Retina (tissue), 1 donor: ENCODE measurements at regions not wholly inside any gene's neighbourhood (a gene's known extent, or its start where the extent isn't known, plus 50 kb on each side); places are given as distances from the start of the nearest gene placed in this dataset.
"Not testable (repeated sequence)": the region's sequence is repeated elsewhere in the genome, so short reads cannot be mapped to it uniquely, and the experiment has no call there.

Source experiments
- DNase-seq: peaks from one replicate; pipeline ENCODE4 v3.0.0-alpha.2; 2016

DNA sequence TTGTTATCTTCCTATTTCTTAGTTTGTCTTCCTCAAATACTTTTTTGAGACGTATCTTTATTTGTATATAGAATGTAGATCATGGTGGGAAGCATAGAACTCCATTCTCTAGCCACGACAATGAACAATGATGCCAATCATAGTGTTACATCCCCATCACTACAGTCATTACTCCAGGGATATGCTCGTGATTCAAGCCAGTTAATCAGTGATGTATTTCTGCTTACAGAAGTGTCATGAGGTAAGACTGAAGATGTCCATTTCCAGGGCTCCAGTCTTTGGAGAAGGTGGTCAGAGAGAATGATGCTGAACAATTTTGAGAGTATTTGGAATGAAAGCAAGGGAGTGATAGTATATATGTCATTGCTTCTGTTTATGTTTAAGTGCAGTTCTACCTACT, 777.2 kb upstream of the TMEFF2 start:
- DNase-seq, result no peak

DNA sequence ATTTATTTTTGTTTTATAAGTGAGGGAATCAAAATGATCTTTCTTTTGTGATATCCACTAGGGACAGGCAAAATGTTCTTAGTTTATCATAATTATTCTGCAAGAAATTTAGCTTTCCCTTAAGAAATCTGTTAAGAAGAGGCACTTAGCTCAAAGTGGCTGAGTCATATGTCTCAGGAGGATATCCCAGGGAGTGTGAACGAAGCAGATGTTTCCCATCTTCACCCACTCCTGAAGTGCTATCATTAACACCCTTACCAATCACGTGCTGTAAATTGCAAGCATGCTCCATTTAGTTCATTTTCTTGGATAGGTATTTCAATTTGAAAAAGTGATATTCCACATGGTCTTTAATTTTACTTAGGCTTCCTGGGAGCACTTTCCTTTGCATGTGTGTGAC, 774.3 kb upstream of the TMEFF2 start:
- no peak for DNase-seq

DNA sequence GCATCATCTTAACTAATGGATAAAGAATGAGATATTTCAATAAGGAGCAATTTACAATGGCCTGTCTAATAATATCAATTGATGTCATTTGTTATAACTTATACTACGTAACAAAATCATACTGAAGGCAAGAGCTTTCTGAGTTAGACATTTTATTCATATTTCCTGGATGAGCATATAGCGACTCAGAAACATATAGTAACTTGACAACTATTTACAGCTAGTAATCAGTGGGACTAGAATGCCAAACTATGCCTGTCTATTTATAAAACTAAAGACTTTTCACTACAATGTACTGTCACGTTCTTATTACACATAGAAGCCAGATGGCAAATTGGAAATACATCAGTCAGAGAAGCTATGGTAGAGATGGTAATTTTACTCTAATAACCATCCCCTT, 766.2 kb upstream of the TMEFF2 start:
- DNase-seq, result no peak

DNA sequence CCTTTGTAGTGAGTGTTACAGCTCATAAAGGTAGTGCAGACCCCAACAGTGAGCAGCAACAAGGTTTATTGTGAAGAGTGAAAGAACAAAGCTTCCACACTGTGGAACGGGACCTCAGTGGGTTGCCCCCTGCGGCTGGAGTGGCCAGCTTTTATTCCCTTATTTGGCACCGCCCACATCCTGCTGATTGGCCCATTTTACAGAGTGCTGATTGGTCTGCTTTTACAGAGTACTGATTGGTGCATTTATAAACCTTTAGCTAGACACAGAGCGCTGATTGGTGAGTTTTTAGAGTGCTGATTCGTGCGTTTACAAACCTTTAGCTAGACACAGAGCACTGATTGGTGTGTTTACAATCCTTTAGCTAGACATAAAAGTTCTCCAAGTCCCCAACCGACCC, 763.9 kb upstream of the TMEFF2 start:
- not testable (repeated sequence) for DNase-seq

DNA sequence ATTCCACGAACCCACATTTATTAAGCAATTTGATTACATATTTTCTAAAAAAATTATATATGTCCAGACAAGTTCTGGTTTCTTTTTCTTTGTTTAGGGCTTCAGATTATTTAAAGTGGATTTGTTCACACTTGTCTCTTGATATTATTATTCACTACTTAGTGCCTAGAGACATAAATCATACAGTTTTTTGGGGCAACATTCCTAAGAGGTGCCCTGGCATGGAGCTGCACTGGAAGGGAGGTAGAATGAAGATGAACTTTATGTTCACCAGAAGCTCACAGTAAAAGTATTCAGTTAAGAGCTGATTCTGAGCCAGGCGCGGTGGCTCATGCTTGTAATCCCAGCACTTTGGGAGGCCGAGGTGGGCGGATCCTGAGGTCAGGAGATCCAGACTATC, 762.7 kb upstream of the TMEFF2 start:
- no peak for DNase-seq

DNA sequence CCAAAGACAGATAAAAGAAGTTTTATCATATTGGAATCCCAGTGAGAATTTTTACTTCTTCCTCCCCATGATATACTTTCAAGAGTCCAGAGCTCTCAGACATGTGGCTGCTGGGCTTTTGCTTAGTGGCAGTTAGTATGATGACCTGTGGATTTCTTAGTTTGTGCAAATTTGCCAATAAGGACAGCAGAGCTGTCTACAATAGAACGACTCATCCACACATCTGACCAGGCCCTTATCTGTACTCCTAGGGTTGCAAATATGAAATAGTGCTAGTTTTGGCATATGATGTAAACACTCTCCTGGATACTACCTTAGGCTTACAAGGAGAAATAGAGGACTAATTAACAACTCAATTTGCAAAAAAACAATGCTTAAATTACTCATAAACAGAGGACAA, 758.4 kb upstream of the TMEFF2 start:
- no peak for DNase-seq

DNA sequence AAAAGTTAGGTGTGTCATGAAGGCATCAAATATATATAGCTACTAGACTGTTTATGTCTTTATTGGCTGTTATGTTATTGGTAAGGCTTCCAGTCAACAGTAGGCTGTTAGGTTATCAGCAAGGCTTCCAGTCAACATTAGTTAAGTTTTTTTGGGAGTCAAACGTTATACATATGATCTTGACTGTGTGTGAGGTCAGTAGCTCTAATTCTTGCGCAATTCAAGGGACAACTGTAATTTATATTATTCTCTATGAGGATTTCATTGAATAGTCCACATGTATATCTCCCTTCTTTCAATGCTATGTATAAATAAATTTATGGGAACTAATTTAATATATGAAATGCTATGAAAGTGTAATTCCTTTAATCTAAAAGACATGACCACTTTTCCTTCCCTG, 757.5 kb upstream of the TMEFF2 start:
- no peak for DNase-seq

DNA sequence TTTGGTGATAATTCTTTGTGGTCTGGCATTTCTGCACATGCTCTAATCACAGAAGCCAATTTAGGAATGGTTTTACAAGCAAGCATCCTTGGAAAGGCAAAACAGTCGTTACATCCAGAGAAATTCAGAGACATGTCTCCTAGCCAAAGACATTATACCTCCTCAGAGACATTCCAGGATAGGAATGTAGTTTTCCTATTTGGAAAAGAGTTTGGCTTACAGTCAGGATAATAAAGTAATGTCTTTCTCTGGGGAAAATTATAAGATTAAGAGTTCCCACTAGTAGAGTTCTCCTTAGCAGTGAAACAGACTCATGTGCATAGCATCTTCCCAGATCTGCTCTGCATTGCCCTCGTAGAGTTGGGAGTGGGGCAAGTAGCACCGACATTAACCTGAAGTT, 753.6 kb upstream of the TMEFF2 start:
- no peak for DNase-seq

DNA sequence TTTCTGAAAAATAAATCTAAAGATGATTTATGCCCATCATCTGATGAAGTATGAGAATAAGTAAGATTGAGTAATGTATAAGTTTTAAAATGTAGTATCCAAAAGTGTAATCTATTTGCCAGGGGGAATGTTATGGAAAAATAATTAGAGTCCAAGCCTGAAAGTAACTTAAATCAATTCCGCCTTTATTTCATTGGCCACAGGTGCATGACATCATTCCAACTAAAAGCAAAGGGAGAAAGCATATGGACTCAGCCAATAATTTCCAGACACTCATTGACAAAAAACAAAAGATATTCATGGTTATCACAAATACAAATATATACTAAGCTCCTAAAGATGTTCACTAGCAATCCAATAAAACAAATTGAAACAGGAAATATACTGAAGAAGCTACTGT, 752.6 kb upstream of the TMEFF2 start:
- DNase-seq, result no peak

DNA sequence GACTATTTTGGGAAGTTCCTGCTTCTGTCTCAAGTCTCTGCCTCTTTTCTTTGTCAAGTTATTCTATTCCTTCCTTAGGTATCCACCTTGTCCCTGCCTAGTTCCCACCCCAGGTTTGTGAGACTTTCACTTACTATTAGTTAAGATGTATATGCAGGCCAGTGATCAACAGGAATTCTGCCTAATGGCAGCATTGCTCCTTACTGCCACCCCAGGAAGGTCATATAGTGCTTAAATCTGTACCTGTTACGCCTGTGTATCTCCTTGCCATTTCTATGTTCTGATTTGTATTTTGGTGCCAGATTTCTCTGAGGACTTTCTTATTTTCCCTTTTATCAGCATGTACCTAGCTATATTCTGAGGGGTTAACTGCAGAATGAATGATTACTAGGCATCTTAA, 746.0 kb upstream of the TMEFF2 start:
- DNase-seq, result no peak

DNA sequence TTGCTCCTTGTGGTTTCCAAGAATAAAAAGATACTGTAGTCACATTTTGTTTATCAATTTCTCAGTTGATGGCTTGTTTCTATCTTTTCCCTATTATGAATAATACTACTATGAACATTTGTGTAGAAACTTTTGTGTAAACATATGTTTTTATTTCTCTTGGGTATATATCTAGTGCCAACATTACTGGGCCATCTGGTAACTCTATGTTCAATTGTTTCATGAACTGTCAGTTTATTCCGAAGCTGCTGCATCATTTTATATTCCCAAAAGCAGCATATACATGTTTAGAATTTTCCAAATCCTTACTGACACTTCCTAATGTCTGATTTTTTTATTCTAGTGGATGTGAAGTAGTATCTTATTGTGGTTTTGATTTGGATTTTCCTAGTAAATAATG, 737.6 kb upstream of the TMEFF2 start:
- DNase-seq, result no peak

DNA sequence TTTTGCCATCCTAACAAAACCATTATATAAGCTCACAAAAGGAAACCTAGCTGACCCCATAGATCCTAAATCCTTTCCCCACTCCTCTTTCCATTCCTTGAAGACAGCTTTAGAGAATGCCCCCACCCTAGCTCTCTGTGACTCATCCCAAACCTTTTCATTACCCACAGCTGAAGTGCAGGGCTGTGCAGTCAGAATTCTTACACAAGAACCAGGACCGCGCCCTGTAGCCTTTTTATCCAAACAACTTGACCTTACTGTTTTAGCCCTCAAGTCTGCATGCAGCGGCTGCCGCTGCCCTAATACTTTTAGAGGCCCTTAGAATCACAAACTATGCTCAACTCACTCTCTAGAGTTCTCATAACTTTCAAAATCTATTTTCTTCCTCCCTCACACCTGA, 726.9 kb upstream of the TMEFF2 start:
- DNase-seq, result not testable (repeated sequence)

DNA sequence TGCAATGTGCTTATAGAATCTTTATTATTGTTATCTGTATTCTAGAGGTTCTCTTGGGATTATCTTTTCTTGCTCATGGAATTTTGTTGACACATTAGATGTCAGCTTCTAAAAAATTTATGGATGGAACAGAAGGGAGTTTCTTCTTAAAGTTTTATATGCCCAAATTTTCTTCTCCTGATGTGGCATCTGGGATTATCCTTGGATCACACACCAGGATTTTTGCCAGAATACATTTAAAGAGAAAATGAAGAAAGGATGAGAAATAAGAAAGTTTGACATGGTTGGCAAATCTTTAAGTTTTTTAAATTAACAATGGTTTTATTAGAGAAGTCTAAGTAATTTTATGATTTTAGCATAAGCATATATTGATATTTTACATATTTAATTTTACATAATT, 706.7 kb upstream of the TMEFF2 start:
- DNase-seq, result no peak

DNA sequence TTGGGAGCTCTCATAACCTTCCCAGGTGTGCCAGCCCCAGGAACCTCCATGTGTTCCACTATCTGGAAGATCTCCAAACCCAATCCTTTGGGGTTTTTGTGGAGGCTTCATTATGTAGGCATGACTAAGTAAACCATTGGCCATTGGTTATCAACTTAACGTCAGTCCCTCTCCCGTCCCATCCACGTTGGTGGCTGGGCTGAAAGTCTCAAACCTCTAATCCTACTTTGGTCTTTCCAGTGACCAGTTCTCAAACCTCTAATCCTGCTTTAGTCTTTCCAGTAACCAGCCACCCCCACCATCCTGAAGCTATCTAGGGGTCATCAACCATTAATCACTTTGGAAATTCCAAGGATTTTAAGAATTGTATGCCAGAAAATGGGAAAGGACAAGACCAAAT, 704.7 kb upstream of the TMEFF2 start:
- DNase-seq, result no peak

DNA sequence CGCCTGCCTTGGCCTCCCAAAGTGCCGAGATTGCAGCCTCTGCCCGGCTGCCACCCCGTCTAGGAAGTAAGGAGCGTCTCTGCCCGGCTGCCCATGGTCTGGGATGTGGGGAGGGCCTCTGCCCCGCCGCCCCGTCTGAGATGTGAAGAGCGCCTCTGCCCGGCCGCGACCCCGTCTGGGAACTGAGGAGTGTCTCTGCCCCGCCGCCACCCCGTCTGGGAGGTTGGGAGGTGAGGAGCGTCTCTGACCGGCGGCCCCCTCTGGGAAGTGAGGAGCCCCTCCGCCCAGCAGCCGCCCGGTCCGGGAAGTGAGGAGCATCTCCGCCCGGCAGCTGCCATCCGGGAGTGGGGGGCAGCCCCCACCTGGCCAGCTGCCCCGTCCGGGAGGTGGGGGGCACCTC, 699.2 kb upstream of the TMEFF2 start:
- DNase-seq, result not testable (repeated sequence)

DNA sequence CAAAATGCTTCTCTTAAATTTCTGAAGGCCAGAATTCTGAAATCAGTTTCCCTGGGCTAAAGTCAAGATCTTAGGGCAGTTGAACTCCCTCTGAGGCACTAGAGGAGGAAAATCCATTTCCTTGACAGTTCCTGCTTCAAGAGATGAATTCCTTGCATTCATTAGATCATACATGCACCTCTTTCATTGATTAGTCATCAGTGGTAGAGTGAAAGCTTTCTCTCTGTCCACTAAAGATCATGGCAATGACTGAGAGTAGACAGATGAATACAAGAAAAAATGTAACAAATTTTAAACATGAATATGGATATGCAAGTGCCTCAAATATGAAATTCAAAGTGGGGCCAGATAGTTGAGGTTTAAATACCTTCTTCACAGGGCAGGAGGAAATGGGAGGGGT, 693.4 kb upstream of the TMEFF2 start:
- no peak for DNase-seq

DNA sequence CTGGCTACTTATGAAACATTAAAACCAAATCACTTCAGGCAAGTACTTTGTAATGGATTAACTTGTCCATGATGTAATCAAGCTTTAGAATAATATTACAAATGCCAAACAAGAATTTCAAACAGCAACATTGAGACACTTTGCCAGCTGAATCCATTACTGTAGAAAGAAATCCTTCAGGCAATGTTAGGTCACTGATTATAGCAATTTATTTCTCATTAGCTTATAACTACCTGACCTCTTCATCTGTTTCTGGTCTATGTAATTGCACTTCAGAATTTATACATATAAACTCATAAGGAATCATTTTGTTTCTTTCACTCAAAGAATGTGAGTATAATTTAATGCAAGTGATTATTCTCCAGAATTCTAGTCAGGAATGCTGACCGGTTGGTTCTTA, 692.6 kb upstream of the TMEFF2 start:
- no peak for DNase-seq

DNA sequence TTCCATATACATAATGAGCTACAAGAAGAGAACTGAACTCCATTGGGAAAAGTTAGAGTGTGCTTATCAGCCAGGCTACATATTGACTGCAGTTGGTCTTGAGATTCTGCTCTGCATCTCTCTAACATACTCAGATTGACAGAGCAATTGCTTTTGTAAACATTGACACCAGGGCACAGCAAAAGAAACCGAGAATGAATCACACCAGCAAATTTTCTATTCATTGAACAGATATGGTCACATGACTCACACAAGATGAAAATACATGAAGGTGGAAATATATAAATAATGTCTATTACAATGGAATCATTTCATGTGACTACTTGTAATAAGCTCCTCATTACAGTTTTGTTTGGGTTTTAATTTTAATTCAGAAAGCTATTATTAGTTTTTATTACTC, 691.9 kb upstream of the TMEFF2 start:
- no peak for DNase-seq

DNA sequence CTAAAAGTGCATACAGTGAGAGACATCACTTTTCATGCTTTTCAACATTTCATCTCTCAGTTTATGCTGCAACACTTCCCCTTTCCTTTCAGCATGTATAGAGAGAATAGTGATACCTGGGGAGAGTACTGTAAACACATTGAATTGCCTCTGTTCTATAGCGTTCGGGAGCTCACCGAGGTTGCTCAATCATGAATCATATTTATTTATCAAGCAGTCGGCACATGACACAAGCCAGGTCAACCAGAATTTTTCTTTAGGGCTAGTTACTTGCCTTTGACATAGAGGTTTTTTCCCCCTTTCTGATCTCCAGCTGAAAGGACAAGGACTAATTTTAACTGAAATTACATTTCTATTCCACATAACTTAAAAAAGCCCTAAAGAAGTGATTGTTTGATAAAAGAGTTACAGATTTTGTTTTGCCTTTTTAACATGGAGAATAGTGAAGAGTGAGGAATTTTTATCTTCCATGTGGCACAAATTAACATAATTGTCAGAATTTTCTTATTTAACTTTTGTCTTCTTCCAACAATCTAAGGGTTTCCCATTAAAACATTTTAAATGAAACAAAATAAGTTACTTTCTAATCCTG, 690.9 kb upstream of the TMEFF2 start:
- DNase-seq, result no peak

DNA sequence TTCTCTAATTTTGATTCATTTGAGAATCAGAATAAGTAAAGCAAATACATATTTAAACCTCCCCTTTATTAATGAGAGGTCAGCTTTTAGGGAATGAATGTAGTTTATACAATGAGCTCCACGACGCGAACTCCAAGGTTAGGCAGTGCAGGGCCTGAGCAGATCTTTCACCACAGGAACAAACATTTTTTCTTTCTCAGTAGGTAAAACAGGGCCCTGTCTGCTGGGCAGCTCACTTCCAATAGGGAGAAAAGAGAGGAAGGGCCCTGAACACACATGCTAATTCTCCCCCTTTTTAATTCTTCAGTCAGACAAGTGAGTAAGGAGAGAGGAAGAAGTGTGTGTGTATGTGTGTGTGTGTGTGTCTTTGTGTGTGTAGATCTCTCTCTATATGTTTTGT, 682.4 kb upstream of the TMEFF2 start:
- DNase-seq, result no peak

DNA sequence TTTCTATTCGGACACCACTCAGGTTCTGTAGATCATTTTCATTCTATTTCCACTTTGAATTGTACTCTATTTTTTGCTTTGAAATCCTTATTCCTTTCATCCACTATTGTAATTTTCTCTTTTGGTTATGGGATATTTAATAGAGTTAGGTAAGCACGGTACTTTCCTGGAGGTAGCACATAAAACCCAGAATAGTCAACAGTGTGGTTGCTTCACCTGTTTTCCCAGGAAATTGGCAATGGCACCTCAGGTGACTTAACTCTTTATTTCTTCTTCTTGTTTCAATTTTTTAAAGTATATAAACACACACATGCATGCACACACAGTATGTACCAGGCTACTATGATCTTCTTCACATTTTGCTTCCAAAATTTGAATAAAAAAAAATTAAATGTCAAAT, 682.0 kb upstream of the TMEFF2 start:
- no peak for DNase-seq

DNA sequence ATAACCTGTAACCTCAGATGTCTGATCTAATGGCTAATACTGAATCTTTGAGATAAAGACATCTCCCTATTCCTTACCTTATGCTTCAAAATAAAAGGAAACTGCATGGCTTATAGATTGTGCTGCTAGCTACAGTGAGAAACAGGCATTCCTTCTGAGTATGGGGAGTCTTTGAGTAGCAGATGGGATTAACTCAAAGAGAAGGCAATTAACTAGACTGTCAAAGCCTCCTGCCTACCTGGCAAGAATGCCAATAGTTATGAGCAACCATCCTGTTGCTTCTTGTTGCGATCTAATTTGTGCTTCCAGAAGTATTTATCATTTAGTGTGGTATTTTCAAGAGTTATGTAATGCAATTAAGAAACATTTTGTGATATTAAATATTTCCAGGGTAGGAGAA, 660.0 kb upstream of the TMEFF2 start:
- DNase-seq, result no peak

DNA sequence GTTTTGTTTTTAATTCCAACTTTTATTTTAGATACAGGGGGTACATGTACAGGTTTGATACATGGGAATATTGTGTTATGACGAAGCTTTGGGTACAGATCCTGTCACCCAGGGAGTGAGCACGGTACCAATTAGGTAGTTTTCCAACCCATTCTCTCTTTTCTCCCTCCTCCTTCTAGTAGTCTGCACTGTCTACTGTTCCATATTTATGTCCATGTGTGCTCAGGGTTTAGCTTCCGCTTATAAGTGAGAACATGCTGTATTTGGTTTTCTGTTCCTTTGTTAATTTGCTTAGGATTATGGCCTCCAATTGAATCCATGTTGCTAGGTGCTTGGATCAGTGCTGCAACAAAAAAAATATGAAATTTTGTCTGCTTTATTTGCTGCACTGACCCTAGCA, 659.3 kb upstream of the TMEFF2 start:
- no peak for DNase-seq

DNA sequence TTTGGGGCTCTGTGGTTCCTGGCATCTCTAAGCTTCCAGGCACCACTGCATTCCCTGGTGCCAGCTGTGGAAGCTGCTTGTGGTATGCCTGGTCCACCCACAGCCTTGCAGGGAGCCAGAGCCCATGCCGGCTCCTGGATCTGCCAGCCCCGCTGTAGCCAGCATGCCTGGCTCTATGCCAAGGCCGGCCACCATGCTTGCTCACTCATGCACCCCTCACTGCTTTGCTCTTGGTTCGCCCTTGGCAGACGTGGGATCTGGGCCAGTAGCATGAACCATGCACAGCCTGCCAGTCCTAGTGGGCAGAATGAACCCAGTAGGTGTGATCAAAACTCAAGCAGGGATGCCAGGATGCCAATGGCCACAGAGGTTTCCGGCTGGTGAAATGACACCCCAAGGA, 634.2 kb upstream of the TMEFF2 start:
- no peak for DNase-seq

DNA sequence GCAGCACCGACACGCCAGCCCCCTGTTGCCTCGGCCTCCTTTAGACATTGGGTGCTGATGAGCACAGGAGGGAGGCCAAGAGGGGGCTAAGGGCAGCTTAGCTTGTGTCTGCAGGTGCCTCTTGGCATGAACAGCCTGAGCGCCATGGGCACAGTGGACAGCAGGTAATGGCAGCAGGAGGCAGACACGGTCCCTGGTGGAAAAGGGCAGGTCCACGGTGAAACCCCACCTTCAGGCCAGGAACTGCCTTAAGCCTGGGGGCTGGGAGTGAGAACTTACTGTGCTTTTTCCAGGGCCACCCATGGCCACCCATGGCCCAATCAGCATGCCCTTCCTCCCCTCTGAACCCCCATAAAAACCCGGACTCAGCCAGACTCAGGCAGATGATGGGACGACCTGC, 633.4 kb upstream of the TMEFF2 start:
- DNase-seq, result no peak

DNA sequence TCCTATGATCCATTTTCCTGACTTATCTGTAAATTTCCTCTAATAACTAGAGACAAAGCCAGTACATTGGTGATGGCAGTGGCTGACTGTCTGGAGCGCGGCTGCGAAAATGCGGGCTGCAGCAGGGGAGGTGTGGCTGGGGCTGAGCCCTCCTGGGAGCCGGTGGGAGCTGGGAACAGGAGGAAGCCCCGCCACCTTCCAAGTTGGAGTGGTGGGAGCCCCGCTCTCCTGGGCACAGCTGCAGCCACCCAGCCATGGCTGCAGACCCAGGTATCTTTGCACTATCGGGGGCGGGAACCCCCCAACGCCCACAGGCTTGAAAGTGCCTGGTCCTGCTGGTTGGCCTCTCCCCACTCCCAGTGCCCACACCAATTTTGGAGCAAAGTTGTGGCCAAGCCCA, 633.0 kb upstream of the TMEFF2 start:
- DNase-seq, result no peak
